NCI-H1436 treated with DMSO at 0.1 percent for 48 hours (cell line): ENCODE measurements at regions not wholly inside any gene's neighbourhood (a gene's known extent, or its start where the extent isn't known, plus 50 kb on each side); places are given as distances from the start of the nearest gene placed in this dataset.
"Not testable (repeated sequence)": the region's sequence is repeated elsewhere in the genome, so short reads cannot be mapped to it uniquely, and the experiment has no call there.

Experiments used
- DNase-seq: peaks from one replicate; lab custom pipeline; 2025; lab: John Stamatoyannopoulos, UW

GRCh38 chr18:1133541-1133940 is 228.9 kb downstream of the ADCYAP1 start:
- no peak for DNase-seq

- DNase-seq, result no peak
Measured at GRCh38 chr18:1147730-1148129, 243.1 kb downstream of the ADCYAP1 start.

GRCh38 chr18:1149709-1150108 is 245.0 kb downstream of the ADCYAP1 start:
- DNase-seq, result no peak

GRCh38 chr18:1150344-1150743 is 245.7 kb downstream of the ADCYAP1 start:
- no peak for DNase-seq

GRCh38 chr18:1152958-1153357 is 248.3 kb downstream of the ADCYAP1 start:
- DNase-seq, result not testable (repeated sequence)

GRCh38 chr18:1173593-1173992 is 268.9 kb downstream of the ADCYAP1 start:
- no peak for DNase-seq

GRCh38 chr18:1177232-1177631 is 272.6 kb downstream of the ADCYAP1 start:
- no peak for DNase-seq

GRCh38 chr18:1191341-1191740 is 286.7 kb downstream of the ADCYAP1 start:
- DNase-seq, result no peak

- DNase-seq, result no peak
Measured at GRCh38 chr18:1213126-1213525, 308.5 kb downstream of the ADCYAP1 start.

- no peak for DNase-seq
Measured at GRCh38 chr18:1222880-1223279, 318.2 kb downstream of the ADCYAP1 start.

- no peak for DNase-seq
Measured at GRCh38 chr18:1227025-1227424, 322.4 kb downstream of the ADCYAP1 start.

- DNase-seq, result no peak
Measured at GRCh38 chr18:1229634-1230033, 325.0 kb downstream of the ADCYAP1 start.

GRCh38 chr18:1232867-1233266 is 328.2 kb downstream of the ADCYAP1 start:
- no peak for DNase-seq

GRCh38 chr18:1240701-1241100 is 336.0 kb downstream of the ADCYAP1 start:
- DNase-seq, result no peak

GRCh38 chr18:1244397-1245122 is 339.9 kb downstream of the ADCYAP1 start:
- DNase-seq, result no peak

- DNase-seq, result no peak
Measured at GRCh38 chr18:1246827-1247226, 342.2 kb downstream of the ADCYAP1 start.

- DNase-seq, result no peak
Measured at GRCh38 chr18:1252534-1252933, 347.9 kb downstream of the ADCYAP1 start.

GRCh38 chr18:1252936-1253335 is 348.3 kb downstream of the ADCYAP1 start:
- DNase-seq, result no peak

GRCh38 chr18:1253827-1254226 is 349.2 kb downstream of the ADCYAP1 start:
- no peak for DNase-seq

- no peak for DNase-seq
Measured at GRCh38 chr18:1261054-1261453, 356.4 kb downstream of the ADCYAP1 start.

GRCh38 chr18:1267021-1267420 is 362.4 kb downstream of the ADCYAP1 start:
- no peak for DNase-seq

GRCh38 chr18:1270081-1270480 is 365.4 kb downstream of the ADCYAP1 start:
- DNase-seq, result no peak

- DNase-seq, result no peak
Measured at GRCh38 chr18:1273469-1273868, 368.8 kb downstream of the ADCYAP1 start.

- DNase-seq, result no peak
Measured at GRCh38 chr18:1292167-1292566, 387.5 kb downstream of the ADCYAP1 start.
